HG02763 (cell line): ENCODE measurements at regions not wholly inside any gene's neighbourhood (a gene's known extent, or its start where the extent isn't known, plus 50 kb on each side); places are given as distances from the start of the nearest gene placed in this dataset.
"Not testable (repeated sequence)": the region's sequence is repeated elsewhere in the genome, so short reads cannot be mapped to it uniquely, and the experiment has no call there.

Source experiments
- ATAC-seq: cut with Tn5 transposase; IDR thresholded peaks from one replicate; pipeline ENCODE4 v1.9.1; 2021; ENCODE audit warnings: mild to moderate bottlenecking, moderate library complexity; ENCODE audit not compliant: unreplicated experiment

GRCh38 chr14:105600195-105600938 lies 74.0 kb downstream of the TMEM121 start:
- not testable (repeated sequence) for ATAC-seq

GRCh38 chr14:105600939-105601359 lies 74.6 kb downstream of the TMEM121 start:
- no peak for ATAC-seq

- ATAC-seq, result no peak
Measured at GRCh38 chr14:105601360-105602242, 75.2 kb downstream of the TMEM121 start.

GRCh38 chr14:105602243-105602750 lies 75.9 kb downstream of the TMEM121 start:
- ATAC-seq, result no peak

GRCh38 chr14:105602799-105603793 lies 76.7 kb downstream of the TMEM121 start:
- no peak for ATAC-seq

GRCh38 chr14:105604531-105605463 lies 78.4 kb downstream of the TMEM121 start:
- not testable (repeated sequence) for ATAC-seq

- no peak for ATAC-seq
Measured at GRCh38 chr14:105605464-105606304, 79.3 kb downstream of the TMEM121 start.

- not testable (repeated sequence) for ATAC-seq
Measured at GRCh38 chr14:105606305-105606975, 80.1 kb downstream of the TMEM121 start.

- not testable (repeated sequence) for ATAC-seq
Measured at GRCh38 chr14:105607025-105607424, 80.6 kb downstream of the TMEM121 start.

GRCh38 chr14:105614987-105615386 lies 88.6 kb downstream of the TMEM121 start:
- not testable (repeated sequence) for ATAC-seq

- ATAC-seq, result not testable (repeated sequence)
Measured at GRCh38 chr14:105615986-105616801, 89.8 kb downstream of the TMEM121 start.

GRCh38 chr14:105616802-105617192 lies 90.4 kb downstream of the TMEM121 start:
- ATAC-seq, result no peak

- ATAC-seq, result no peak
Measured at GRCh38 chr14:105617201-105617777, 90.9 kb downstream of the TMEM121 start.

GRCh38 chr14:105617805-105618204 lies 91.4 kb downstream of the TMEM121 start:
- not testable (repeated sequence) for ATAC-seq

GRCh38 chr14:105619324-105619723 lies 92.9 kb downstream of the TMEM121 start:
- not testable (repeated sequence) for ATAC-seq

GRCh38 chr14:105620178-105620864 lies 93.9 kb downstream of the TMEM121 start:
- not testable (repeated sequence) for ATAC-seq
